GM21360 (cell line): ENCODE measurements at regions not wholly inside any gene's neighbourhood (a gene's known extent, or its start where the extent isn't known, plus 50 kb on each side); places are given as distances from the start of the nearest gene placed in this dataset.
"Not testable (repeated sequence)": the region's sequence is repeated elsewhere in the genome, so short reads cannot be mapped to it uniquely, and the experiment has no call there.

Experiments
- ATAC-seq: cut with Tn5 transposase; IDR thresholded peaks from one replicate; pipeline ENCODE4 v1.9.1; 2021; ENCODE audit warnings: mild to moderate bottlenecking, moderate library complexity; ENCODE audit not compliant: unreplicated experiment

- ATAC-seq, result no peak
Observed at GRCh38 chr9:97772145-97772544, 75.0 kb upstream of the XPA start.

GRCh38 chr9:97773091-97773490 is 76.0 kb upstream of the XPA start:
- ATAC-seq, result no peak

- ATAC-seq, result no peak
Observed at GRCh38 chr9:97773723-97774122, 76.6 kb upstream of the XPA start.

- ATAC-seq, result no peak
Observed at GRCh38 chr9:97774673-97775072, 77.5 kb upstream of the XPA start.

- not testable (repeated sequence) for ATAC-seq
Observed at GRCh38 chr9:97778740-97779139, 74.3 kb upstream of the FOXE1 start.

GRCh38 chr9:97779608-97780007 is 73.4 kb upstream of the FOXE1 start:
- no peak for ATAC-seq

- no peak for ATAC-seq
Observed at GRCh38 chr9:97781902-97782301, 71.1 kb upstream of the FOXE1 start.

- no peak for ATAC-seq
Observed at GRCh38 chr9:97786341-97786740, 66.7 kb upstream of the FOXE1 start.

- ATAC-seq, result no peak
Observed at GRCh38 chr9:97787551-97787950, 65.5 kb upstream of the FOXE1 start.

GRCh38 chr9:97788763-97789663 is 64.0 kb upstream of the FOXE1 start:
- no peak for ATAC-seq

- no peak for ATAC-seq
Observed at GRCh38 chr9:97790542-97790941, 62.5 kb upstream of the FOXE1 start.

GRCh38 chr9:97791542-97791941 is 61.5 kb upstream of the FOXE1 start:
- ATAC-seq, result no peak

- ATAC-seq, result no peak
Observed at GRCh38 chr9:97793067-97793466, 60.0 kb upstream of the FOXE1 start.

- no peak for ATAC-seq
Observed at GRCh38 chr9:97794666-97795065, 58.4 kb upstream of the FOXE1 start.

GRCh38 chr9:97796176-97796575 is 56.9 kb upstream of the FOXE1 start:
- not testable (repeated sequence) for ATAC-seq

- no peak for ATAC-seq
Observed at GRCh38 chr9:97801180-97801579, 51.8 kb upstream of the FOXE1 start.

GRCh38 chr9:97802276-97802675 is 50.8 kb upstream of the FOXE1 start:
- no peak for ATAC-seq

- peak; percentile 90 for ATAC-seq
Observed at GRCh38 chr9:97803167-97804058, 49.6 kb upstream of the FOXE1 start.
